ENCODE measurements at regions not wholly inside any gene's neighbourhood (a gene's known extent, or its start where the extent isn't known, plus 50 kb on each side); places are given as distances from the start of the nearest gene placed in this dataset.
"Not testable (repeated sequence)": the region's sequence is repeated elsewhere in the genome, so short reads cannot be mapped to it uniquely, and the experiment has no call there.

GRCh38 chr5:117776977-117777376 lies 1202.4 kb upstream of the SEMA6A start:
- no peak for FAIRE-seq

- no peak for FAIRE-seq
These were observed 1195.3 kb upstream of the SEMA6A start for GRCh38 chr5:117769877-117770276.

- no peak for FAIRE-seq
These were observed 1188.6 kb upstream of the SEMA6A start for GRCh38 chr5:117763271-117763670.

- no peak for FAIRE-seq
These were observed 1186.6 kb upstream of the SEMA6A start for GRCh38 chr5:117761186-117761585.

GRCh38 chr5:117759849-117760499 lies 1185.4 kb upstream of the SEMA6A start:
- FAIRE-seq: no peak

- FAIRE-seq: no peak
These were observed 1177.8 kb upstream of the SEMA6A start for GRCh38 chr5:117752403-117752802.

GRCh38 chr5:117748336-117748735 lies 1173.7 kb upstream of the SEMA6A start:
- no peak for FAIRE-seq

GRCh38 chr5:117743337-117743736 lies 1168.7 kb upstream of the SEMA6A start:
- no peak for FAIRE-seq

- no peak for FAIRE-seq
These were observed 1167.1 kb upstream of the SEMA6A start for GRCh38 chr5:117741655-117742206.

- no peak for FAIRE-seq
These were observed 1165.6 kb upstream of the SEMA6A start for GRCh38 chr5:117740268-117740667.

GRCh38 chr5:117738571-117738970 lies 1163.9 kb upstream of the SEMA6A start:
- FAIRE-seq: no peak

GRCh38 chr5:117736698-117737097 lies 1162.1 kb upstream of the SEMA6A start:
- no peak for FAIRE-seq

GRCh38 chr5:117734056-117734455 lies 1159.4 kb upstream of the SEMA6A start:
- no peak for FAIRE-seq

GRCh38 chr5:117733051-117733450 lies 1158.4 kb upstream of the SEMA6A start:
- no peak for FAIRE-seq

- FAIRE-seq: no peak
These were observed 1157.6 kb upstream of the SEMA6A start for GRCh38 chr5:117732264-117732663.

GRCh38 chr5:117731446-117731845 lies 1156.8 kb upstream of the SEMA6A start:
- no peak for FAIRE-seq

GRCh38 chr5:117720784-117721183 lies 1146.2 kb upstream of the SEMA6A start:
- FAIRE-seq: not testable (repeated sequence)

- no peak for FAIRE-seq
These were observed 1144.8 kb upstream of the SEMA6A start for GRCh38 chr5:117719413-117719812.

- no peak for FAIRE-seq
These were observed 1139.1 kb upstream of the SEMA6A start for GRCh38 chr5:117713585-117714198.

GRCh38 chr5:117701062-117701461 lies 1126.4 kb upstream of the SEMA6A start:
- no peak for FAIRE-seq

- FAIRE-seq: no peak
These were observed 1118.0 kb upstream of the SEMA6A start for GRCh38 chr5:117692606-117693005.

GRCh38 chr5:117691081-117691870 lies 1116.7 kb upstream of the SEMA6A start:
- no peak for FAIRE-seq

- no peak for FAIRE-seq
These were observed 1116.0 kb upstream of the SEMA6A start for GRCh38 chr5:117690612-117691011.

- FAIRE-seq: no peak
These were observed 1112.3 kb upstream of the SEMA6A start for GRCh38 chr5:117686926-117687325.
